HepG2 (cell line): ENCODE measurements at regions not wholly inside any gene's neighbourhood (a gene's known extent, or its start where the extent isn't known, plus 50 kb on each side); places are given as distances from the start of the nearest gene placed in this dataset.

Source experiments
- ARNT2 ChIP-seq: sonication (generic); formaldehyde crosslinking; IDR thresholded peaks from 2 replicates; pipeline ENCODE4 v1.8.0; 2022; ENCODE audit warnings: mild to moderate bottlenecking, low read depth, missing genetic modification reagents, moderate library complexity
- ATAD3A ChIP-seq: sonication (generic); formaldehyde crosslinking; IDR thresholded peaks from 2 replicates; pipeline ENCODE4 v1.4.0; 2020; ENCODE audit warnings: missing genetic modification reagents
- CBX2 ChIP-seq, 2 experiments: fragments of 200-600 bp in 1 of 2; sonication (generic); formaldehyde crosslinking in 1 of 2; IDR thresholded peaks; 2 replicates each; pipeline versions ENCODE4 v1.7.0 to v1.8.1; 2018 to 2022; ENCODE audit warnings: low read depth in 2 of 2, low read length in 1 of 2, mild to moderate bottlenecking in 1 of 2, missing genetic modification reagents in 1 of 2
- HCFC1 ChIP-seq: fragments of 150-350 bp; IDR thresholded peaks from 2 replicates; pipeline ENCODE4 v1.6.1; 2014; ENCODE audit warnings: low read depth, low read length
- KAT8 ChIP-seq: IDR thresholded peaks from 2 replicates; pipeline ENCODE4 v1.6.1; 2016; ENCODE audit warnings: missing genetic modification reagents, missing compliant biosample characterization
- REPIN1 ChIP-seq: sonication (generic); formaldehyde crosslinking; IDR thresholded peaks from 2 replicates; pipeline ENCODE4 v1.8.0; 2022; ENCODE audit warnings: missing genetic modification reagents, low read depth, mild to moderate bottlenecking, borderline replicate concordance
- SIX4 ChIP-seq: sonication (generic); formaldehyde crosslinking; IDR thresholded peaks from 2 replicates; pipeline ENCODE4 v1.4.0; 2020; ENCODE audit warnings: missing genetic modification reagents
- ZC3H13 ChIP-seq: sonication (generic); formaldehyde crosslinking; IDR thresholded peaks from 2 replicates; pipeline ENCODE4 v1.8.1; 2023; ENCODE audit warnings: mild to moderate bottlenecking, missing genetic modification reagents, moderate library complexity
- ZFAT ChIP-seq: sonication (generic); formaldehyde crosslinking; conservative IDR thresholded peaks from 2 replicates; pipeline ENCODE4 v1.8.1; 2023; ENCODE audit warnings: missing genetic modification reagents, inconsistent platforms
- ZNF235 ChIP-seq: sonication (generic); formaldehyde crosslinking; IDR thresholded peaks from 2 replicates; pipeline ENCODE4 v1.8.1; 2023; ENCODE audit warnings: mild to moderate bottlenecking, missing genetic modification reagents, borderline replicate concordance
- ZNF317 ChIP-seq: sonication (generic); formaldehyde crosslinking; IDR thresholded peaks from 2 replicates; pipeline ENCODE4 v1.5.0; 2020; ENCODE audit warnings: mild to moderate bottlenecking, missing genetic modification reagents
- ZNF460 ChIP-seq: sonication (generic); formaldehyde crosslinking; IDR thresholded peaks from 2 replicates; pipeline ENCODE4 v1.5.1; 2020; ENCODE audit warnings: missing genetic modification reagents, mild to moderate bottlenecking, borderline replicate concordance
- ZNF557 ChIP-seq: sonication (generic); formaldehyde crosslinking; IDR thresholded peaks from 2 replicates; pipeline ENCODE4 v1.4.0; 2020; ENCODE audit warnings: missing genetic modification reagents
- ZNF564 ChIP-seq: sonication (generic); formaldehyde crosslinking; IDR thresholded peaks from 2 replicates; pipeline ENCODE4 v1.8.1; 2023; ENCODE audit warnings: mild to moderate bottlenecking, missing genetic modification reagents
- ZNF577 ChIP-seq: sonication (generic); formaldehyde crosslinking; IDR thresholded peaks from 2 replicates; pipeline ENCODE4 v1.4.0; 2020; ENCODE audit warnings: mild to moderate bottlenecking, low read depth, missing genetic modification reagents, borderline replicate concordance
- ZSCAN25 ChIP-seq: sonication (generic); formaldehyde crosslinking; IDR thresholded peaks from 2 replicates; pipeline ENCODE4 v1.8.0; 2022; ENCODE audit warnings: mild to moderate bottlenecking, missing genetic modification reagents
- TF ChIP-seq, protein P1 (sequence below): IDR thresholded peaks from 2 replicates; pipeline ENCODE4 v1.6.1; 2016; ENCODE audit warnings: low read depth, missing genetic modification reagents, missing compliant biosample characterization
- TF ChIP-seq, protein P2 (sequence below): sonication (generic); formaldehyde crosslinking; IDR thresholded peaks from 2 replicates; pipeline ENCODE4 v1.8.0; 2022; ENCODE audit warnings: missing genetic modification reagents, mild to moderate bottlenecking, inconsistent platforms, borderline replicate concordance
- TF ChIP-seq, protein P3 (sequence below): sonication (generic); formaldehyde crosslinking; conservative IDR thresholded peaks from 2 replicates; pipeline ENCODE4 v1.4.0; 2020; ENCODE audit warnings: mild to moderate bottlenecking, missing genetic modification reagents, moderate library complexity
- TF ChIP-seq, protein P4 (sequence below): IDR thresholded peaks from 2 replicates; pipeline ENCODE4 v1.6.1; 2016; ENCODE audit warnings: missing compliant biosample characterization, missing genetic modification reagents, borderline replicate concordance

DNA sequence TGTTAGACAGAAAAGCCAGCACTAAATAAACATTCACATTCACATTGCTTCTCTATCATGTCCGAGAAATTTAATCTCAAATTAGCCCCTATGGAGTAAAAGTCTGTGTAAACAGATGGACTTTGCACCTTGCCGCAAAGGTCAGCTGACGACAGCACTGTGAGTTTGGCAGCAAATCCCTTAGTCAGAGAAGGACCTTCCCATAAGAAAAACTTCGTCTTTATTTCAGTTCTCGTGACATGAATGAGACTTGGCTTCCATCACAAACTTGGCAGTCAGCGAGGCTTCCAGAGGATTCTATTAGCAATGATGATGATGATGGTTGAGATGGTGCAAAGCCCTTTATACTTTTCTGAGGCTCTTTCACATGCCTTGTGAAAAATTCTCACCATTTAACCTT lies 133.7 kb upstream of the IFNGR1 start (continued):
- TF ChIP-seq, protein P1, sequence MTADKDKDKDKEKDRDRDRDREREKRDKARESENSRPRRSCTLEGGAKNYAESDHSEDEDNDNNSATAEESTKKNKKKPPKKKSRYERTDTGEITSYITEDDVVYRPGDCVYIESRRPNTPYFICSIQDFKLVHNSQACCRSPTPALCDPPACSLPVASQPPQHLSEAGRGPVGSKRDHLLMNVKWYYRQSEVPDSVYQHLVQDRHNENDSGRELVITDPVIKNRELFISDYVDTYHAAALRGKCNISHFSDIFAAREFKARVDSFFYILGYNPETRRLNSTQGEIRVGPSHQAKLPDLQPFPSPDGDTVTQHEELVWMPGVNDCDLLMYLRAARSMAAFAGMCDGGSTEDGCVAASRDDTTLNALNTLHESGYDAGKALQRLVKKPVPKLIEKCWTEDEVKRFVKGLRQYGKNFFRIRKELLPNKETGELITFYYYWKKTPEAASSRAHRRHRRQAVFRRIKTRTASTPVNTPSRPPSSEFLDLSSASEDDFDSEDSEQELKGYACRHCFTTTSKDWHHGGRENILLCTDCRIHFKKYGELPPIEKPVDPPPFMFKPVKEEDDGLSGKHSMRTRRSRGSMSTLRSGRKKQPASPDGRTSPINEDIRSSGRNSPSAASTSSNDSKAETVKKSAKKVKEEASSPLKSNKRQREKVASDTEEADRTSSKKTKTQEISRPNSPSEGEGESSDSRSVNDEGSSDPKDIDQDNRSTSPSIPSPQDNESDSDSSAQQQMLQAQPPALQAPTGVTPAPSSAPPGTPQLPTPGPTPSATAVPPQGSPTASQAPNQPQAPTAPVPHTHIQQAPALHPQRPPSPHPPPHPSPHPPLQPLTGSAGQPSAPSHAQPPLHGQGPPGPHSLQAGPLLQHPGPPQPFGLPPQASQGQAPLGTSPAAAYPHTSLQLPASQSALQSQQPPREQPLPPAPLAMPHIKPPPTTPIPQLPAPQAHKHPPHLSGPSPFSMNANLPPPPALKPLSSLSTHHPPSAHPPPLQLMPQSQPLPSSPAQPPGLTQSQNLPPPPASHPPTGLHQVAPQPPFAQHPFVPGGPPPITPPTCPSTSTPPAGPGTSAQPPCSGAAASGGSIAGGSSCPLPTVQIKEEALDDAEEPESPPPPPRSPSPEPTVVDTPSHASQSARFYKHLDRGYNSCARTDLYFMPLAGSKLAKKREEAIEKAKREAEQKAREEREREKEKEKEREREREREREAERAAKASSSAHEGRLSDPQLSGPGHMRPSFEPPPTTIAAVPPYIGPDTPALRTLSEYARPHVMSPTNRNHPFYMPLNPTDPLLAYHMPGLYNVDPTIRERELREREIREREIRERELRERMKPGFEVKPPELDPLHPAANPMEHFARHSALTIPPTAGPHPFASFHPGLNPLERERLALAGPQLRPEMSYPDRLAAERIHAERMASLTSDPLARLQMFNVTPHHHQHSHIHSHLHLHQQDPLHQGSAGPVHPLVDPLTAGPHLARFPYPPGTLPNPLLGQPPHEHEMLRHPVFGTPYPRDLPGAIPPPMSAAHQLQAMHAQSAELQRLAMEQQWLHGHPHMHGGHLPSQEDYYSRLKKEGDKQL (CRISPR knock-in tag): peak; percentile 39; the same call in 1 of the 2 replicates
- TF ChIP-seq REPIN1 (CRISPR knock-in tag): no peak
- TF ChIP-seq CBX2 (IDR thresholded peaks at IDR 0.05; ENCODE audit: low read depth, low read length): no peak
- TF ChIP-seq CBX2 (CRISPR knock-in tag; IDR thresholded peaks at IDR 0.05; ENCODE audit: low read depth): no peak
- no peak for TF ChIP-seq ZNF577 (CRISPR knock-in tag)
- TF ChIP-seq ARNT2: no peak
- no peak for TF ChIP-seq ATAD3A (CRISPR knock-in tag)
- TF ChIP-seq ZNF460: no peak
- TF ChIP-seq ZNF317: no peak
- no peak for TF ChIP-seq ZNF235 (CRISPR knock-in tag)
- peak; percentile 35; the same call in 1 of the 2 replicates for TF ChIP-seq SIX4 (CRISPR knock-in tag)
- TF ChIP-seq ZFAT (CRISPR knock-in tag): no peak
- TF ChIP-seq, protein P2, sequence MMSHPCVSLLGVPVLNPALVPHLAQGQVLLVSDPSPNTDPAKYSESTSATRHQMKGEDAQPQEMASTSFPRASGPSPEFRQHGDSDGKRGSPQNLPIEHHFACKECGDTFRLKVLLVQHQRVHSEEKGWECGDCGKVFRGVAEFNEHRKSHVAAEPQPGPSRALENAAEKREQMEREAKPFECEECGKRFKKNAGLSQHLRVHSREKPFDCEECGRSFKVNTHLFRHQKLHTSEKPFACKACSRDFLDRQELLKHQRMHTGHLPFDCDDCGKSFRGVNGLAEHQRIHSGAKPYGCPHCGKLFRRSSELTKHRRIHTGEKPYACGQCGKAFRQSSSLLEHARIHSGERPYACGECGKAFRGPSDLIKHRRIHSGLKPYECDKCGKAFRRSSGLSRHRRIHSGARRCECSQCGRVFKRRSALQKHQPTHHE (CRISPR knock-in tag): no peak
- no peak for TF ChIP-seq ZNF564 (CRISPR knock-in tag)
- TF ChIP-seq ZNF557 (CRISPR knock-in tag): no peak
- TF ChIP-seq, protein P3, sequence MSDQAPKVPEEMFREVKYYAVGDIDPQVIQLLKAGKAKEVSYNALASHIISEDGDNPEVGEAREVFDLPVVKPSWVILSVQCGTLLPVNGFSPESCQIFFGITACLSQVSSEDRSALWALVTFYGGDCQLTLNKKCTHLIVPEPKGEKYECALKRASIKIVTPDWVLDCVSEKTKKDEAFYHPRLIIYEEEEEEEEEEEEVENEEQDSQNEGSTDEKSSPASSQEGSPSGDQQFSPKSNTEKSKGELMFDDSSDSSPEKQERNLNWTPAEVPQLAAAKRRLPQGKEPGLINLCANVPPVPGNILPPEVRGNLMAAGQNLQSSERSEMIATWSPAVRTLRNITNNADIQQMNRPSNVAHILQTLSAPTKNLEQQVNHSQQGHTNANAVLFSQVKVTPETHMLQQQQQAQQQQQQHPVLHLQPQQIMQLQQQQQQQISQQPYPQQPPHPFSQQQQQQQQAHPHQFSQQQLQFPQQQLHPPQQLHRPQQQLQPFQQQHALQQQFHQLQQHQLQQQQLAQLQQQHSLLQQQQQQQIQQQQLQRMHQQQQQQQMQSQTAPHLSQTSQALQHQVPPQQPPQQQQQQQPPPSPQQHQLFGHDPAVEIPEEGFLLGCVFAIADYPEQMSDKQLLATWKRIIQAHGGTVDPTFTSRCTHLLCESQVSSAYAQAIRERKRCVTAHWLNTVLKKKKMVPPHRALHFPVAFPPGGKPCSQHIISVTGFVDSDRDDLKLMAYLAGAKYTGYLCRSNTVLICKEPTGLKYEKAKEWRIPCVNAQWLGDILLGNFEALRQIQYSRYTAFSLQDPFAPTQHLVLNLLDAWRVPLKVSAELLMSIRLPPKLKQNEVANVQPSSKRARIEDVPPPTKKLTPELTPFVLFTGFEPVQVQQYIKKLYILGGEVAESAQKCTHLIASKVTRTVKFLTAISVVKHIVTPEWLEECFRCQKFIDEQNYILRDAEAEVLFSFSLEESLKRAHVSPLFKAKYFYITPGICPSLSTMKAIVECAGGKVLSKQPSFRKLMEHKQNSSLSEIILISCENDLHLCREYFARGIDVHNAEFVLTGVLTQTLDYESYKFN (CRISPR knock-in tag): peak; percentile 81
- TF ChIP-seq, protein P4, sequence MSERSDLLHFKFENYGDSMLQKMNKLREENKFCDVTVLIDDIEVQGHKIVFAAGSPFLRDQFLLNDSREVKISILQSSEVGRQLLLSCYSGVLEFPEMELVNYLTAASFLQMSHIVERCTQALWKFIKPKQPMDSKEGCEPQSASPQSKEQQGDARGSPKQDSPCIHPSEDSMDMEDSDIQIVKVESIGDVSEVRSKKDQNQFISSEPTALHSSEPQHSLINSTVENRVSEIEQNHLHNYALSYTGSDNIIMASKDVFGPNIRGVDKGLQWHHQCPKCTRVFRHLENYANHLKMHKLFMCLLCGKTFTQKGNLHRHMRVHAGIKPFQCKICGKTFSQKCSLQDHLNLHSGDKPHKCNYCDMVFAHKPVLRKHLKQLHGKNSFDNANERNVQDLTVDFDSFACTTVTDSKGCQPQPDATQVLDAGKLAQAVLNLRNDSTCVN: no peak
- no peak for TF ChIP-seq ZC3H13 (CRISPR knock-in tag)
- no peak; the same call in 1 of the 2 replicates for TF ChIP-seq KAT8 (CRISPR knock-in tag)
- TF ChIP-seq HCFC1: no peak
- no peak for TF ChIP-seq ZSCAN25 (CRISPR knock-in tag)
